SH-SY5Y (cell line): ENCODE measurements at regions not wholly inside any gene's neighbourhood (a gene's known extent, or its start where the extent isn't known, plus 50 kb on each side); places are given as distances from the start of the nearest gene placed in this dataset.

ENCODE experiments used
- GATA2 ChIP-seq: IDR thresholded peaks from 2 replicates; pipeline ENCODE4 v1.6.1; 2011; ENCODE audit warnings: mild to moderate bottlenecking, low read depth, low read length
- GATA3 ChIP-seq: IDR thresholded peaks from 2 replicates; pipeline ENCODE4 v1.6.1; 2011; ENCODE audit warnings: low read depth, mild to moderate bottlenecking, low read length, moderate library complexity

GRCh38 chr12:113535100-113535499, 63.4 kb upstream of the LHX5 start:
- TF ChIP-seq GATA2 (no peak), GATA3 (no peak)
